KMS-11 (cell line): ENCODE measurements at regions not wholly inside any gene's neighbourhood (a gene's known extent, or its start where the extent isn't known, plus 50 kb on each side); places are given as distances from the start of the nearest gene placed in this dataset.

Experiments
- H2AFZ ChIP-seq: fragments of 200-600 bp; sonication (generic); 2 replicates; pipeline ENCODE4 v1.6.1; 2016; ENCODE audit warnings: antibody characterized with exemption, mixed run types, low read depth
- H3K27ac ChIP-seq: fragments of 200-600 bp; sonication (generic); 2 replicates; pipeline ENCODE4 v1.6.1; 2016; ENCODE audit warnings: mild to moderate bottlenecking, mixed run types
- H3K27me3 ChIP-seq: fragments of 200-600 bp; sonication (generic); 2 replicates; pipeline ENCODE4 v1.6.1; 2017; ENCODE audit warnings: mild to moderate bottlenecking, low read depth, mixed run types, moderate library complexity; ENCODE audit not compliant: insufficient read depth
- H3K36me3 ChIP-seq: fragments of 200-600 bp; sonication (generic); 2 replicates; pipeline ENCODE4 v1.6.1; 2017; ENCODE audit warnings: mild to moderate bottlenecking, mixed run types; ENCODE audit not compliant: insufficient read depth
- H3K4me1 ChIP-seq: fragments of 200-600 bp; sonication (generic); 2 replicates; pipeline ENCODE4 v1.6.1; 2016; ENCODE audit warnings: mild to moderate bottlenecking, low read depth, mixed run types; ENCODE audit not compliant: poor library complexity, severe bottlenecking
- H3K4me2 ChIP-seq: fragments of 200-600 bp; sonication (generic); 2 replicates; pipeline ENCODE4 v1.7.0; 2016; ENCODE audit warnings: mild to moderate bottlenecking, mixed run types
- H3K4me3 ChIP-seq: fragments of 200-600 bp; sonication (generic); IDR thresholded peaks from 2 replicates; pipeline ENCODE4 v1.6.1; 2017; ENCODE audit warnings: low read depth, low read length, mixed read lengths; ENCODE audit not compliant: insufficient read depth
- H3K79me2 ChIP-seq: fragments of 200-600 bp; sonication (generic); 2 replicates; pipeline ENCODE4 v1.6.1; 2016; ENCODE audit warnings: low read depth, mixed run types; ENCODE audit not compliant: insufficient read depth
- H3K9ac ChIP-seq: fragments of 200-600 bp; sonication (generic); 2 replicates; pipeline ENCODE4 v1.6.1; 2016; ENCODE audit warnings: mild to moderate bottlenecking, mixed run types
- H4K20me1 ChIP-seq: fragments of 200-600 bp; sonication (generic); 2 replicates; pipeline ENCODE4 v1.6.1; 2016; ENCODE audit warnings: mild to moderate bottlenecking, mixed run types; ENCODE audit not compliant: insufficient read depth
- TF ChIP-seq, protein P1 (sequence below): fragments of 200-600 bp; sonication (generic); conservative IDR thresholded peaks from 2 replicates; pipeline ENCODE4 v1.6.1; 2017; ENCODE audit warnings: low read depth, mild to moderate bottlenecking, antibody characterized with exemption, low read length, moderate library complexity, mixed read lengths

DNA sequence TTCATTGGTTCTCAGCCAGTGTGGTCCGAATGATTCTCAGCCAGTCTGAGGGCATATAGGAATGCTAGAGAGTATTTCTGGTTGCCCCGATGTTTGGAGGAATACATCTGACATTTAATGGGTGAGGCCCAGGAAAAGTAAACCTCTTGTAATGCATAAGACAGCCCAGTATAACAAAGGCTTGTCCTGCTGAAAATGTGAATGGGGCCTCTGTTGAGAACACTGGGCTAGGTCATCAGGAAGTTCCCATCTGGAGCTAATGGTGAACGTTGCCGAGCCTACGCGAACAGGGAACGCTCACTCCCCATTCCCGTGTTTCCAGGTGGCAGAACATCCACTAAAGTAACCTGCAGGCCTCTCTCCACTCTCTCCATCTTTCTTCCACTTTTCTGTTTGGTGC, 132.0 kb upstream of the CLNK start:
- no peaks in the 10 kb centered on the region for H3K4me1 ChIP-seq
- no peaks in the 10 kb centered on the region for H3K79me2 ChIP-seq
- no peaks in the 10 kb centered on the region for H4K20me1 ChIP-seq
- no peak overlapping the region for H3K4me2 ChIP-seq
- H3K4me3 ChIP-seq, result no peak overlapping the region
- no peak overlapping the region for H3K9ac ChIP-seq
- TF ChIP-seq, protein P1, sequence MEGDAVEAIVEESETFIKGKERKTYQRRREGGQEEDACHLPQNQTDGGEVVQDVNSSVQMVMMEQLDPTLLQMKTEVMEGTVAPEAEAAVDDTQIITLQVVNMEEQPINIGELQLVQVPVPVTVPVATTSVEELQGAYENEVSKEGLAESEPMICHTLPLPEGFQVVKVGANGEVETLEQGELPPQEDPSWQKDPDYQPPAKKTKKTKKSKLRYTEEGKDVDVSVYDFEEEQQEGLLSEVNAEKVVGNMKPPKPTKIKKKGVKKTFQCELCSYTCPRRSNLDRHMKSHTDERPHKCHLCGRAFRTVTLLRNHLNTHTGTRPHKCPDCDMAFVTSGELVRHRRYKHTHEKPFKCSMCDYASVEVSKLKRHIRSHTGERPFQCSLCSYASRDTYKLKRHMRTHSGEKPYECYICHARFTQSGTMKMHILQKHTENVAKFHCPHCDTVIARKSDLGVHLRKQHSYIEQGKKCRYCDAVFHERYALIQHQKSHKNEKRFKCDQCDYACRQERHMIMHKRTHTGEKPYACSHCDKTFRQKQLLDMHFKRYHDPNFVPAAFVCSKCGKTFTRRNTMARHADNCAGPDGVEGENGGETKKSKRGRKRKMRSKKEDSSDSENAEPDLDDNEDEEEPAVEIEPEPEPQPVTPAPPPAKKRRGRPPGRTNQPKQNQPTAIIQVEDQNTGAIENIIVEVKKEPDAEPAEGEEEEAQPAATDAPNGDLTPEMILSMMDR, result no peak
- H3K36me3 ChIP-seq, result no peaks in the 10 kb centered on the region
- H3K27ac ChIP-seq, result no peak overlapping the region
- H2AFZ ChIP-seq, result no peak overlapping the region
- no peaks in the 10 kb centered on the region for H3K27me3 ChIP-seq

DNA sequence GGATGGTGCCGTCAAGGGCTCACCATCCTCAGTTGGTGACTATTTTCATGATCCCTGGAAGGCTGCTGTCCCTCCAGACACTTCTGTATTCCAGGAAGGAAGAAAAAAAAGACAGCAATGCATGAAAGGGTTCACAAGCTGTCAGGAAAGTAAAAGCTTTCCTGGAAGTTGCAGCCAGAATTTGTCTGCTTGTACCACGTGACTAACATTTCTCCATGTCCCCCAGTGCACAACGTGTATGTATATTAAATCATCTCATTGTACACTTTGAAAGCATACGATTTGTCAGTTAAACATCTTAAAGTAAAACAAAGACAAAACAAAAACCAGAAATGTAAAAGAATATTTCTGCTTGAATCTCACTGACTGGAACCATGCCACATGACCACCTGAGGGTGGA, 127.4 kb upstream of the CLNK start:
- Histone ChIP-seq H3K36me3 (no peaks in the 10 kb centered on the region), H3K4me2 (no peak overlapping the region), H3K4me3 (no peak overlapping the region), H3K9ac (no peak overlapping the region), H4K20me1 (no peaks in the 10 kb centered on the region), H3K27me3 (no peaks in the 10 kb centered on the region), H3K4me1 (no peaks in the 10 kb centered on the region), H3K27ac (no peak overlapping the region), H2AFZ (no peak overlapping the region), H3K79me2 (no peaks in the 10 kb centered on the region)
- TF ChIP-seq, protein P1, result no peak

DNA sequence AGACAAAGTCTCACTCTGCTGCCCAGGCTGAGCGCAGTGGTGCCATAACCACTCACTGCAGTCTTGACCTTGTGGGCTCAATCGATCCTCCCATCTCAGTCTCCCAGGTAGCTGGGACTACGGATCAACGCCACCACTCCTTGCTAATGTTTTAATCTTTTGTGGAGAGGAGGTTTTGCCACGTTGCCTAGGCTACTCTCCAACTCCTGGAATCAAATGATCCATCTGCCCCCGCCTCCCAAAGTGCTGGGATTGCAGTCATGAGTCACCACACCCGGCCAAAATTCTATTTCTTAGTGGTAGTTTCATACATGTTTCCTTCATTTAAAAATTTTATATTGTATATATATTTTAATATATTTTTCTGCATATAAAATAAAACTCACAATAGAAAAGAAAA, 125.8 kb upstream of the CLNK start:
- Histone ChIP-seq H3K4me3 (no peak overlapping the region), H3K79me2 (no peaks in the 10 kb centered on the region), H3K27me3 (no peaks in the 10 kb centered on the region), H2AFZ (no peak overlapping the region), H4K20me1 (no peaks in the 10 kb centered on the region), H3K27ac (no peak overlapping the region), H3K36me3 (no peaks in the 10 kb centered on the region), H3K4me1 (no peaks in the 10 kb centered on the region), H3K9ac (no peak overlapping the region), H3K4me2 (no peak overlapping the region)
- TF ChIP-seq, protein P1, result no peak

DNA sequence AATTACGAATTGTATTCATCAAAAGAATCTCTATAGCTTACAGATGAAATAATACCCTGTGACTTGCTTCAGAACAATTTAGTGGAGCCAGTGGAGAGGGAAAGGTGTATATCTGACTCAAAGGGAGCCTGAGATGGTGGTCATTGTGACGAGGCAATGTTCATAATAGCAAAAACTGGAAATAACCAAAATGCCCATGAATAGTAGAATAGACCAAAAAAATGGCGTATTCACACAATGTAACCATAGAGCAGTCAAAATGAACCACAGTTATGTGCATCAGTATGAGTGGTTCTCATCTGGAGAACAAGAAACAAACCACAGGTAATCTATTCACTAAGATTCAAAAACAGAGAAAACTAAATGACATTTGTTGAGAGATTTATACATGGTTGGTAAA, 125.3 kb upstream of the CLNK start:
- no peak overlapping the region for H2AFZ ChIP-seq
- H4K20me1 ChIP-seq, result no peaks in the 10 kb centered on the region
- no peaks in the 10 kb centered on the region for H3K79me2 ChIP-seq
- TF ChIP-seq, protein P1, result no peak
- no peak overlapping the region for H3K27ac ChIP-seq
- no peak overlapping the region for H3K9ac ChIP-seq
- H3K36me3 ChIP-seq, result no peaks in the 10 kb centered on the region
- H3K4me3 ChIP-seq, result no peak overlapping the region
- no peaks in the 10 kb centered on the region for H3K4me1 ChIP-seq
- H3K27me3 ChIP-seq, result no peaks in the 10 kb centered on the region
- no peak overlapping the region for H3K4me2 ChIP-seq

DNA sequence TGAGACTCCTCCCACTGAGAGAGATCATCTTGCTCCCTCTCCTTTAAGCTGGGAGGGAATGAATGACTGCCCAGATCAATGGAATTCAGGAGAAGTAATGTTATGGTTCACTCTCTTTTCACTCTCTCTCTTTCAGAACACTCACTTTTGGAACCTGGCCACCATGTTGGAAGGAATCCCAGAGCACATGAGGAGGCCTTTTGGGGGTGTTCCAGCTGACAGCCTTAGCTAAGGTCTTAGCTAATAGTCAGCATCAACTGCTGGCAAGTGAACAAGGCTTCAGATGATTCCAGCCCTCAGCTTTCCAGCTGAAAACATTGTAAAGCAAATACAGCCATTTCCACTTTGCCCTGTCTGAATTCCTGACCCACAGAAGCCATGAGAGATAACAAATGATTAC, 124.0 kb upstream of the CLNK start:
- Histone ChIP-seq H3K9ac (no peak overlapping the region), H3K27me3 (no peaks in the 10 kb centered on the region), H4K20me1 (no peaks in the 10 kb centered on the region), H3K4me1 (no peaks in the 10 kb centered on the region), H3K36me3 (no peaks in the 10 kb centered on the region), H3K27ac (no peak overlapping the region), H2AFZ (no peak overlapping the region), H3K79me2 (no peaks in the 10 kb centered on the region), H3K4me3 (no peak overlapping the region), H3K4me2 (no peak overlapping the region)
- TF ChIP-seq, protein P1, result no peak
